ENCODE measurements at regions not wholly inside any gene's neighbourhood (a gene's known extent, or its start where the extent isn't known, plus 50 kb on each side); places are given as distances from the start of the nearest gene placed in this dataset.
"Not testable (repeated sequence)": the region's sequence is repeated elsewhere in the genome, so short reads cannot be mapped to it uniquely, and the experiment has no call there.

GRCh38 chr10:55892276-55892675, 468.8 kb downstream of the ZWINT start:
- no peak for ATAC-seq

GRCh38 chr10:55881588-55881987, 479.5 kb downstream of the ZWINT start:
- ATAC-seq: no peak

GRCh38 chr10:55873485-55873884, 487.6 kb downstream of the ZWINT start:
- ATAC-seq: no peak

GRCh38 chr10:55870186-55870585, 490.9 kb downstream of the ZWINT start:
- no peak for ATAC-seq

- no peak for ATAC-seq
These were observed 493.2 kb downstream of the ZWINT start for GRCh38 chr10:55867848-55868247.

- no peak for ATAC-seq
These were observed 502.3 kb downstream of the ZWINT start for GRCh38 chr10:55858730-55859129.

GRCh38 chr10:55852900-55853299, 508.2 kb downstream of the ZWINT start:
- no peak for ATAC-seq

GRCh38 chr10:55837273-55837672, 523.8 kb downstream of the ZWINT start:
- no peak for ATAC-seq

- no peak for ATAC-seq
These were observed 539.0 kb downstream of the ZWINT start for GRCh38 chr10:55822096-55822495.

- ATAC-seq: no peak
These were observed 540.6 kb downstream of the ZWINT start for GRCh38 chr10:55820478-55820877.

GRCh38 chr10:55820071-55820470, 541.0 kb downstream of the ZWINT start:
- no peak for ATAC-seq

GRCh38 chr10:55813451-55814170, 547.4 kb downstream of the ZWINT start:
- no peak for ATAC-seq

- ATAC-seq: no peak
These were observed 558.0 kb downstream of the ZWINT start for GRCh38 chr10:55803055-55803454.

GRCh38 chr10:55801353-55801661, 559.8 kb downstream of the ZWINT start:
- ATAC-seq: no peak

GRCh38 chr10:55800602-55801352, 560.3 kb downstream of the ZWINT start:
- ATAC-seq: no peak

GRCh38 chr10:55793024-55793423, 568.0 kb downstream of the ZWINT start:
- no peak for ATAC-seq

- not testable (repeated sequence) for ATAC-seq
These were observed 570.8 kb downstream of the ZWINT start for GRCh38 chr10:55790276-55790675.

GRCh38 chr10:55786461-55787050, 574.5 kb downstream of the ZWINT start:
- ATAC-seq: no peak

- ATAC-seq: no peak
These were observed 578.9 kb downstream of the ZWINT start for GRCh38 chr10:55782181-55782580.

- no peak for ATAC-seq
These were observed 594.8 kb downstream of the ZWINT start for GRCh38 chr10:55766212-55766611.

- ATAC-seq: no peak
These were observed 610.6 kb downstream of the ZWINT start for GRCh38 chr10:55750458-55750857.

GRCh38 chr10:55747244-55747643, 613.8 kb downstream of the ZWINT start:
- no peak for ATAC-seq

GRCh38 chr10:55746002-55746401, 615.1 kb downstream of the ZWINT start:
- ATAC-seq: no peak

GRCh38 chr10:55742487-55742886, 618.6 kb downstream of the ZWINT start:
- no peak for ATAC-seq

All from esophagus mucosa (tissue), 1 donor.